ENCODE measurements at regions not wholly inside any gene's neighbourhood (a gene's known extent, or its start where the extent isn't known, plus 50 kb on each side); places are given as distances from the start of the nearest gene placed in this dataset.

- Histone ChIP-seq H3K27me3 (no peaks in the 10 kb centered on the region), H3K4me1 (no peaks in the 10 kb centered on the region), H3K4me3 (no peak overlapping the region), H3K27ac (no peak overlapping the region), H3K9me3 (no peaks in the 10 kb centered on the region), H3K36me3 (ENCODE audit: low read depth, missing control alignments) (no peaks in the 10 kb centered on the region)
- intact Hi-C loops (cut with DNase I; ENCODE audit: low total_unique reads), result no loop called here
- DNase-seq, result no peak
- TF ChIP-seq POLR2A (IDR thresholded peaks at IDR 0.05), result no peak
- TF ChIP-seq, protein P1, sequence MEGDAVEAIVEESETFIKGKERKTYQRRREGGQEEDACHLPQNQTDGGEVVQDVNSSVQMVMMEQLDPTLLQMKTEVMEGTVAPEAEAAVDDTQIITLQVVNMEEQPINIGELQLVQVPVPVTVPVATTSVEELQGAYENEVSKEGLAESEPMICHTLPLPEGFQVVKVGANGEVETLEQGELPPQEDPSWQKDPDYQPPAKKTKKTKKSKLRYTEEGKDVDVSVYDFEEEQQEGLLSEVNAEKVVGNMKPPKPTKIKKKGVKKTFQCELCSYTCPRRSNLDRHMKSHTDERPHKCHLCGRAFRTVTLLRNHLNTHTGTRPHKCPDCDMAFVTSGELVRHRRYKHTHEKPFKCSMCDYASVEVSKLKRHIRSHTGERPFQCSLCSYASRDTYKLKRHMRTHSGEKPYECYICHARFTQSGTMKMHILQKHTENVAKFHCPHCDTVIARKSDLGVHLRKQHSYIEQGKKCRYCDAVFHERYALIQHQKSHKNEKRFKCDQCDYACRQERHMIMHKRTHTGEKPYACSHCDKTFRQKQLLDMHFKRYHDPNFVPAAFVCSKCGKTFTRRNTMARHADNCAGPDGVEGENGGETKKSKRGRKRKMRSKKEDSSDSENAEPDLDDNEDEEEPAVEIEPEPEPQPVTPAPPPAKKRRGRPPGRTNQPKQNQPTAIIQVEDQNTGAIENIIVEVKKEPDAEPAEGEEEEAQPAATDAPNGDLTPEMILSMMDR (IDR thresholded peaks at IDR 0.05), result no peak
- 69 to 74% methylated on average over 8 of the region's 8 CpGs for WGBS, 2 donors
Measured at GRCh38 chr14:61608245-61609165, 86.8 kb upstream of the HIF1A start.

DNA sequence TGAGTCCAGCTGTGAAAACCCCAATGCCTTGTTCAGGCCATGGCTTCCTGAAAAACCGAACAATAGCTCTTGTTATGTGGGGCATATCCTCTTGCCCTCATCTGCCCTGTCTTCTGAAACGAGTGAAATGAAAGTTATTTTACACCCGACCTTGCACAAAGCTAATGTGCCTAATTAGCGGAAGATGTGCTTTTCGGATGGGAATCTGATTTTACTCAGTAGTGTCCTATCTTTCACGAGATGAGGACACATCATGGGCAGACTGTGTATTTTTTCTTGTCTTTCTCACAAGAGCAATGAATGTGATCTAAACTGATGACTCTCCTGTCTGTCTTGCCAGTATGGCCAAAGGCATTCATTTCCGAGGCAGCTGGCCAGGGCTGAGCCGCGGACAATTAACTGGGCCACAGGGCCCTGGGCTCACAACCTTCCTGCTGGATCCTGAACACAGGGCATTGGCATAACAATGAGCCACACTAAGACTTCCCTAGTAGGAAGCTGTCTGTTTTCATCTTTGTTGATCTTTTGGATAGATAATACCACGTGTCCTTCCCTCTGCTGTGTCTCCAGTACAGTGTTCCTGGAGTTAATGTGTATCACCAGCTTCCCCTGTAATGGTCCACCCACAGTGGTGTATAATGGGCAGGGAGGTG lies 86.0 kb upstream of the HIF1A start:
- Histone ChIP-seq H3K4me1 (no peaks in the 10 kb centered on the region), H3K4me3 (no peak overlapping the region), H3K27me3 (no peaks in the 10 kb centered on the region), H3K9me3 (no peaks in the 10 kb centered on the region), H3K36me3 (ENCODE audit: low read depth, missing control alignments) (no peaks in the 10 kb centered on the region), H3K27ac (no peak overlapping the region)
- no peak for DNase-seq
- no peak for TF ChIP-seq POLR2A (IDR thresholded peaks at IDR 0.05)
- TF ChIP-seq, protein P1 (IDR thresholded peaks at IDR 0.05), result no peak
- WGBS, 2 donors, result 66 to 80% methylated on average over 10 of the region's 10 CpGs
- intact Hi-C loops (cut with DNase I; ENCODE audit: low total_unique reads), result no loop called here

GRCh38 chr14:61609884-61610283 lies 85.4 kb upstream of the HIF1A start:
- Histone ChIP-seq H3K36me3 (ENCODE audit: low read depth, missing control alignments) (no peaks in the 10 kb centered on the region), H3K27me3 (no peaks in the 10 kb centered on the region), H3K9me3 (no peaks in the 10 kb centered on the region), H3K4me3 (no peak overlapping the region), H3K27ac (no peak overlapping the region), H3K4me1 (no peaks in the 10 kb centered on the region)
- WGBS, 2 donors, result 75 to 89% methylated on average over 5 of the region's 5 CpGs
- intact Hi-C loops (cut with DNase I; ENCODE audit: low total_unique reads), result no loop called here
- TF ChIP-seq, protein P1 (IDR thresholded peaks at IDR 0.05), result no peak
- TF ChIP-seq POLR2A (IDR thresholded peaks at IDR 0.05), result no peak
- DNase-seq, result no peak

DNA sequence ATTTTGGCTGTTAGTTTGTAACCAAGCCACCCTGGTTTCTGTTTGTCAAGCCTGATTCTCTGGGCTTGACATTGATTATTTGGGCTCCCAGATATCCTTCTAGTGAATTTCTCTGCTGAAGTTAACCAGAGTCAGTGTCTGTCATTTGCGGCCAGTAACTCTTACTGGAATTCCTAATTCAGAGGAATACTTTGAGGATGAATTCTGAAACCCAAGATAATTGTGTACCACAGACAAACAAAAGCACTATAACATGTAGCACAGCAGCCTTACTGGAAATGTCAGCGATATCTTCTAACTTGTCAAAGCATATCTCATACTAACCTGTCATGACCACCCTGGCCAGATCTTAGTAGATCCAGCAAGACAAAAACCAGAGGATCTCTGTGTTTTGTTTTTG lies 84.4 kb upstream of the HIF1A start:
- no peak for DNase-seq
- TF ChIP-seq, protein P1 (IDR thresholded peaks at IDR 0.05), result no peak
- no peak for TF ChIP-seq POLR2A (IDR thresholded peaks at IDR 0.05)
- WGBS, 2 donors, result 92 to 93% methylated on average over 2 of the region's 2 CpGs
- Histone ChIP-seq H3K9me3 (no peaks in the 10 kb centered on the region), H3K36me3 (ENCODE audit: low read depth, missing control alignments) (no peaks in the 10 kb centered on the region), H3K27me3 (no peaks in the 10 kb centered on the region), H3K4me3 (no peak overlapping the region), H3K4me1 (peaks cover 2% of the 10 kb centered on the region), H3K27ac (no peak overlapping the region)
- intact Hi-C loops (cut with DNase I; ENCODE audit: low total_unique reads), result no loop called here

Data from testis (tissue), 2 donors.